22Rv1 (cell line): ENCODE measurements at regions not wholly inside any gene's neighbourhood (a gene's known extent, or its start where the extent isn't known, plus 50 kb on each side); places are given as distances from the start of the nearest gene placed in this dataset.

Experiments
- CTCF ChIP-seq: fragments of 450-650 bp; IDR thresholded peaks from 2 replicates; pipeline ENCODE4 v1.5.1; 2017; ENCODE audit warnings: mild to moderate bottlenecking
- ZFX ChIP-seq: fragments of 450-650 bp; IDR thresholded peaks from 2 replicates; pipeline ENCODE4 v1.6.1; 2017; ENCODE audit warnings: antibody characterized with exemption, borderline replicate concordance

DNA sequence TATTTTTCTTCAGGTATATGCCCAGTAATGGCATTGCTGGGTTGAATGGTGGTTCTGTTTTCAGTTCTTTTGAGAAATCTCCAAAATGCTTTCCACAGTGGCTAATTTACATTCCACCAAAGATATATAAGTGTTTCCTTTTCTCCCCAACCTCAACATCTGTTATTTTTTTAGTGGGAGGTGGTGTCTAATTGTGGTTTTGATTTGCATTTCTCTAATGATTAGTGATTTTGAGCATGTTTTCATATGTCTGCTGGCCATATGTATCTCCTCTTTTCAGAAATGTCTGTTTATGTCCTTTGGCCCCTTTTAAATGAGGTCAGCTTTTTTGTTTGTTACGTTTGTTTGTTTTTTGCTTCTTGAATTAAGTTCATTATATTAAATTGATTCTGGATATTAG is 760.2 kb downstream of the KCNA4 start:
- TF ChIP-seq CTCF: no peak
- no peak for TF ChIP-seq ZFX
